Liver (tissue), 3 donors: ENCODE measurements at regions not wholly inside any gene's neighbourhood (a gene's known extent, or its start where the extent isn't known, plus 50 kb on each side); places are given as distances from the start of the nearest gene placed in this dataset.

Source experiments
- EGR1 ChIP-seq, 2 donors: IDR thresholded peaks; 2 replicates each; pipeline ENCODE4 v1.6.1; 2016 to 2018; ENCODE audit warnings: antibody characterized with exemption in 2 of 2, low read depth in 2 of 2
- MAX ChIP-seq: IDR thresholded peaks from 2 replicates; pipeline ENCODE4 v1.6.1; 2016; ENCODE audit warnings: antibody characterized with exemption
- RAD21 ChIP-seq, 2 donors: IDR thresholded peaks; 2 replicates each; pipeline ENCODE4 v1.6.1; 2016; ENCODE audit warnings: antibody characterized with exemption in 2 of 2, mild to moderate bottlenecking in 2 of 2
- TAF1 ChIP-seq: conservative IDR thresholded peaks from 2 replicates; pipeline ENCODE4 v1.6.1; 2016; ENCODE audit warnings: antibody characterized with exemption, mild to moderate bottlenecking
- YY1 ChIP-seq: IDR thresholded peaks from 2 replicates; pipeline ENCODE4 v1.6.1; 2016; ENCODE audit warnings: antibody characterized with exemption, mild to moderate bottlenecking
- TF ChIP-seq, protein P1 (sequence below): IDR thresholded peaks from 2 replicates; pipeline ENCODE4 v1.6.1; 2016; ENCODE audit warnings: antibody characterized with exemption, mild to moderate bottlenecking
- TF ChIP-seq, protein P2 (sequence below): fragments of 150-350 bp; IDR thresholded peaks from 2 replicates; pipeline ENCODE4 v1.5.1; 2017; ENCODE audit warnings: improper control_type of control experiment, low read depth, low read length; ENCODE audit not compliant: missing input control
- donor health status: healthy.
- donor health status: healthy.

DNA sequence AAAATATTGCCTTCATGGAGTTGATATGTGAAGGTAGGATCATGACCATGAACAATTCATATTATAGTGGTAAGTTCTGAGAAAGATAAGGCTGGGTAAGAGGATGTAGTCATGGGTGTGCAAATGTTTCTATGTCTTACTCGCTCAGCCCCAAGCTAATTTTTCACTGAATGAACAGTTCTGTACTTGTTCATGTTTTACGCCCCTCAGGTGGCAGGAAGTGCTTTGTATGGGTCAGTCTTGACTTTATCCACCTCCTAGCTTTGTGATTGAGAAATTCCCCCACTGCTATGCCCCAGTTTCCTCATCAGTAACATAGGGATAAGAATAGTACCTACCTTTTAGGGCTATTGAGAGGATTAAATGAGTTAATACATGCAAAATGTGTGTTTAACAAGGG, 148.2 kb upstream of the KCNG1 start:
- TF ChIP-seq TAF1 (no peak), MAX (no peak), EGR1 (IDR thresholded peaks at IDR 0.05; ENCODE audit: low read depth in 2 of 2) (no peak), YY1 (no peak), RAD21 (IDR thresholded peaks at IDR 0.05) (no peak)
- TF ChIP-seq, protein P1, sequence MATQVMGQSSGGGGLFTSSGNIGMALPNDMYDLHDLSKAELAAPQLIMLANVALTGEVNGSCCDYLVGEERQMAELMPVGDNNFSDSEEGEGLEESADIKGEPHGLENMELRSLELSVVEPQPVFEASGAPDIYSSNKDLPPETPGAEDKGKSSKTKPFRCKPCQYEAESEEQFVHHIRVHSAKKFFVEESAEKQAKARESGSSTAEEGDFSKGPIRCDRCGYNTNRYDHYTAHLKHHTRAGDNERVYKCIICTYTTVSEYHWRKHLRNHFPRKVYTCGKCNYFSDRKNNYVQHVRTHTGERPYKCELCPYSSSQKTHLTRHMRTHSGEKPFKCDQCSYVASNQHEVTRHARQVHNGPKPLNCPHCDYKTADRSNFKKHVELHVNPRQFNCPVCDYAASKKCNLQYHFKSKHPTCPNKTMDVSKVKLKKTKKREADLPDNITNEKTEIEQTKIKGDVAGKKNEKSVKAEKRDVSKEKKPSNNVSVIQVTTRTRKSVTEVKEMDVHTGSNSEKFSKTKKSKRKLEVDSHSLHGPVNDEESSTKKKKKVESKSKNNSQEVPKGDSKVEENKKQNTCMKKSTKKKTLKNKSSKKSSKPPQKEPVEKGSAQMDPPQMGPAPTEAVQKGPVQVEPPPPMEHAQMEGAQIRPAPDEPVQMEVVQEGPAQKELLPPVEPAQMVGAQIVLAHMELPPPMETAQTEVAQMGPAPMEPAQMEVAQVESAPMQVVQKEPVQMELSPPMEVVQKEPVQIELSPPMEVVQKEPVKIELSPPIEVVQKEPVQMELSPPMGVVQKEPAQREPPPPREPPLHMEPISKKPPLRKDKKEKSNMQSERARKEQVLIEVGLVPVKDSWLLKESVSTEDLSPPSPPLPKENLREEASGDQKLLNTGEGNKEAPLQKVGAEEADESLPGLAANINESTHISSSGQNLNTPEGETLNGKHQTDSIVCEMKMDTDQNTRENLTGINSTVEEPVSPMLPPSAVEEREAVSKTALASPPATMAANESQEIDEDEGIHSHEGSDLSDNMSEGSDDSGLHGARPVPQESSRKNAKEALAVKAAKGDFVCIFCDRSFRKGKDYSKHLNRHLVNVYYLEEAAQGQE: no peak
- TF ChIP-seq, protein P2, sequence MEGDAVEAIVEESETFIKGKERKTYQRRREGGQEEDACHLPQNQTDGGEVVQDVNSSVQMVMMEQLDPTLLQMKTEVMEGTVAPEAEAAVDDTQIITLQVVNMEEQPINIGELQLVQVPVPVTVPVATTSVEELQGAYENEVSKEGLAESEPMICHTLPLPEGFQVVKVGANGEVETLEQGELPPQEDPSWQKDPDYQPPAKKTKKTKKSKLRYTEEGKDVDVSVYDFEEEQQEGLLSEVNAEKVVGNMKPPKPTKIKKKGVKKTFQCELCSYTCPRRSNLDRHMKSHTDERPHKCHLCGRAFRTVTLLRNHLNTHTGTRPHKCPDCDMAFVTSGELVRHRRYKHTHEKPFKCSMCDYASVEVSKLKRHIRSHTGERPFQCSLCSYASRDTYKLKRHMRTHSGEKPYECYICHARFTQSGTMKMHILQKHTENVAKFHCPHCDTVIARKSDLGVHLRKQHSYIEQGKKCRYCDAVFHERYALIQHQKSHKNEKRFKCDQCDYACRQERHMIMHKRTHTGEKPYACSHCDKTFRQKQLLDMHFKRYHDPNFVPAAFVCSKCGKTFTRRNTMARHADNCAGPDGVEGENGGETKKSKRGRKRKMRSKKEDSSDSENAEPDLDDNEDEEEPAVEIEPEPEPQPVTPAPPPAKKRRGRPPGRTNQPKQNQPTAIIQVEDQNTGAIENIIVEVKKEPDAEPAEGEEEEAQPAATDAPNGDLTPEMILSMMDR: no peak
